SKM-1 (cell line): ENCODE measurements at regions not wholly inside any gene's neighbourhood (a gene's known extent, or its start where the extent isn't known, plus 50 kb on each side); places are given as distances from the start of the nearest gene placed in this dataset.

Source experiments
- DNase-seq: peaks from one replicate; lab custom pipeline; 2025; ENCODE audit not compliant: unreplicated experiment; lab: John Stamatoyannopoulos, UW

DNA sequence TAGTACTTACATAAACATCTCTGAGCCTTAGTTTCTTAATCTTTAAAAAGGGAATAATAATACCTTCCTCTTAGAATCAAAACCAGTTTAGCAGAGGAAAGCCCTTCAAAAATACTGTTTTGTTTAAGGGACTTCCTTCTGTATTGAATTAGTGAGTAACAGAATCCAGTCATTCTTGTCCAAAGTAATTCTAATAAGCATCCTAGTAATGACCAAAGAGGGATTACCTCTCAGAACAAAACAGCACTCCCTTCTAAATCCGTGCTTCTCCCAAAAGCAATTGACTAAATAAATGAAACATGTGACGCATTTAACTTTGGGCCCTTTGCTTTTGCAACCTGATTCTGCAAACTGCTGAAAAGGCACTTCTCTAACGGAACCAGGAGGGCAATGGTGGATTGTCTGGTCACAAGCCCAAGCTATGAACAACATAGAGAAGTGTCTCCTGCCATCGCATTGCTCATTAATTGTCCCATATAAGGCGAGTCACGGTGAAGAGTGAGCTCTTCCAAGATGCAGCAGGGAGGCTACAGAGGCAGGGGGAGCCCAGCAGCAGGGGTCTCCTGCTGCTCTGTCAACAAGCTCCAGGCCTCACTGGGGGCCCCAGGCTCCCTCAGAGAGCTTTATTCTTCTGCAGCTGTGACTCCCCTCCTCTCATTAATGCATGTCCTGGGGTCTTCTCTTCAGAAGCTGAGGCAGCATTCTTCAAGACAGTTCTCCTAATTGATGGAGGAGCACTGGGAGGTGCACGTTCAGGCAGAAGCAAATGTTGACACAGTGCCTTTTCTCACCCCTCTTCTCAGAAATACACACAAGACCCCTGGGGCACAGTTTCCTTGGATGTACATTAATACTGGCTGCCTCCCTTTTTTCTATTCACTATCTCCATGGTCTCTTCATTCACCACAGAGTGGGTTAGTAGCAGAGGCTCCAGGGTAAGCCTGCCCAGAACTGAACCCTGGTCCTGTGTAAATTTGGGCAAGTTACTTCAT is 419.6 kb upstream of the RASGEF1B start:
- no peak for DNase-seq

DNA sequence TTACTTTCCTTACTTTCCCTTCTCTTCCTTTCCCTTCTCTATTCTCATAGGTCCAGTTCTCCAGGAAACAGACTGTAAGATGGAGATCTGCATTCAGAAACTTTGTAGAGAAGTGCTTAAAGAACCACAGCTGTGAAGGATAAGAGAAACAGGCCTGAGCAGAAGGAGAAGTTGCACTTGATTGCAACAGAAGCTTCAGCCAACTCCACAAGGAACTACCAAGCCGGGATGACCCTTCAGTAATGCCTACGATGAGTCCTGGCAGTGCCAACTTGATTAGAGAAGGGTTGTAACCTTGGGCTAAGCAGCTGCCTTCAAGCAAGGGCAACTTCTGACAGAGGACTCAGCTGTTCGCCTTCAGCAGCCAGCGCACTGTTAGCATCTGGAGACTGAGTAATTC is 413.3 kb upstream of the RASGEF1B start:
- peak; percentile 72 for DNase-seq

DNA sequence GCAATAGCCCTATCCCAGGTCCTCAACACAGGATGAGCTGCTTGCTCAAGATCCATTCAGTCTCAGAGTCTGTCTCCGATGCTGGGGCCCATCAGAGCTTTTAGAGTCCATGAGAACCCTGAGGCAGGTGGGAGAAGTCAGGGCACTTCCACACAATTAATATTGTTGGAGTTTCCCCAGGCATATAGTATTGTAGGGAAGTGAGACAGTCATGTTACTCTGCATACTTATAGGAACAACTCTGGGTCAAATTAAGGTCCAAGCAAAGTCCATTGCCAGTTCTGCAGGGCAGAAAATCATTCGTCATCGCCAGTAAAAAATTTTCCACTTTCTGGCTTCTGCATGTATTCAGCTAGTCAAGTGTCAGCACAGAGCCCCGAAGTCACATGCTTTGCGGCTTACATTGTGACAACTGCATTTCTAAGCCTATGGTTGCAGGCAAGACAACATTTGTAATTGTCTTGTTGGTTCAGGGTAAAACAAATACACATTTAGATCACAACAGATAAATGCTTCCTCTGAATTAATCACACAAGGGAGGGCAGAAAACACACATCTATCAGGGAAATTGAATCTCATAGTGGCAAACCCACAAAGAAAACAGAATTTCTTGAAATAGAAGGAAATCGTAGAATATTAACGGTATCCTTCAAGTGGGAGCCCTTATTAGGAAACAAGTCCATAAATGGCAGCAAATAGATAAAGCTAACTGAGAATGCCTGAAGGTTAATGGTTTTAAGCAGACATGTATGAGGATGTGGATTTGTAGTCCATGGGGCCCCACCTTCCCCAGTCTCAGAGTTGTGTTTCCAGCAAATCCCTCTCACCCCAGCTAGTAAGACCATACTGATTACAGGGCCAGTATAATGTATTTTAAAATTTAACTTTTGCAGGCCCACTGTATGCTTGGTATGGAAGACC is 412.1 kb upstream of the RASGEF1B start:
- no peak for DNase-seq

DNA sequence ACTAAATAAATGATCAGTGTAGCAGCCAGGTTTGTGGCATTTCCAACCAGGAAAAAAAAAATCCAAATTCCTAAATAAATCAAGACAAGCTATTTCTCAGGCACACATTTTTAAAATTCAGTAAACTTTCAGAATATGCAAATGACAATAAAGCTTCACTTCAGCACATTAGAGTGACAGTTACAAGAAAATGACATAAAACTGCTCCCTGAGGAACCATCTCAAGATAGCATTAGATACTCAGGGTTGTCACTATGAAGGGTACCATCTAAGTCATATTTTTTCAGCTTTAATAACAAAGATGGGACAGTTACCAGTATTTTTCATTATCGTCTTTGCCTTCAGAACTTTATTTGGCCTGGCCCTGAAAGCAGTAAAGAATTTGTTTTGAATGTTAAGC is 411.3 kb upstream of the RASGEF1B start:
- no peak for DNase-seq

DNA sequence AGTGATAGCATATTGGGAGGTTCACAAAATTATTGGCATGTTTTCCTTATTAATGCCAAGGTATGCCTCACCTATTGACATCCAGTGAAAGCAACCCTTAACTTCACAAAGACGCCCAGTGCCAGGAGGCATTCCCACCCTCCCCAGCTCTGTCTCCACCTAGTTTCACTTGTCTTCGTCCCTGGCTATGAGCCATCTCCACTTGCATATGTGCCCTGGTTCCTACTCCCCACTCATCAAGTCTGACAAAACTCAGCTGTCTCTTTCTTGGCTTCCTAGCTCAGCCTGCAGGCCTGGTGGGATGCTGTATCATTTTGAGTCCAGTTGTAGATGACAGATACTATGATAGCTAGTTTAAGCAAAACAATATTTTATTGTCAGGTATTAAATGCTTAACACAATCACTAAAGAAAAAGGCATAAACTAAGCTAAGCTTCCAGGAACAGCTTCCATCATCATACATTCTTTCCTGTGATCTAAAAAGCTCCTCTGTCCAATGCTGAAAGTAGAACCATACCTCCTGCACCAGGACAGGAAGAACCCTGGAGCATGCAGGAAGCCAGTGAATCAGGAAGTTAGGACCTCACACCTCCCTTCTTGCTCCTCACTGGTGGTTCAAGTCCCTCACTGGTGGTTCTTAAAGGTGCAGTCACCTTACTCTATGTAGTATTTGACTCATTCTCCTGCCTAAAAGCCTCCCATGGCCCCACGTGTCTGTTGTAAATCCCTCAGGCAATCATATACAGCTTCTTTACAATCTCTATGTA is 410.3 kb upstream of the RASGEF1B start:
- no peak for DNase-seq

DNA sequence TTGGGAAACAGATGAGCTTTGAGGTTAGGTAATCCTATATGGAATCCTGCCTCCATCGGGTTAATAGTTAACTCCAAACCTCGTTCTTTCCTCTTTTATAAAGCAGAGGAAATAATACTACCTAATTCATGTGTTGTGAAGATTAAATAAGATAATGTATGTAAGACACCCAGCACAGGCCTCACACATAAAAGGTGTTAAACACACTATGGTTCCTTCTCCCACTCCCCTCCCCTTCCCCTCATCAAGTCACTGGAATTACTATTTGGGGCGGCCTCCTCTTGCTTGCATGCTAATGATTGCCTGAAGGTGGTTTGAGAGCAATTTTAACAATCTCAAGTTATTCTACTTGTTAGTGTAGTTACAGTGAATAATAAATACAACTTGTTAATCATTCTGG is 404.4 kb upstream of the RASGEF1B start:
- DNase-seq: no peak

DNA sequence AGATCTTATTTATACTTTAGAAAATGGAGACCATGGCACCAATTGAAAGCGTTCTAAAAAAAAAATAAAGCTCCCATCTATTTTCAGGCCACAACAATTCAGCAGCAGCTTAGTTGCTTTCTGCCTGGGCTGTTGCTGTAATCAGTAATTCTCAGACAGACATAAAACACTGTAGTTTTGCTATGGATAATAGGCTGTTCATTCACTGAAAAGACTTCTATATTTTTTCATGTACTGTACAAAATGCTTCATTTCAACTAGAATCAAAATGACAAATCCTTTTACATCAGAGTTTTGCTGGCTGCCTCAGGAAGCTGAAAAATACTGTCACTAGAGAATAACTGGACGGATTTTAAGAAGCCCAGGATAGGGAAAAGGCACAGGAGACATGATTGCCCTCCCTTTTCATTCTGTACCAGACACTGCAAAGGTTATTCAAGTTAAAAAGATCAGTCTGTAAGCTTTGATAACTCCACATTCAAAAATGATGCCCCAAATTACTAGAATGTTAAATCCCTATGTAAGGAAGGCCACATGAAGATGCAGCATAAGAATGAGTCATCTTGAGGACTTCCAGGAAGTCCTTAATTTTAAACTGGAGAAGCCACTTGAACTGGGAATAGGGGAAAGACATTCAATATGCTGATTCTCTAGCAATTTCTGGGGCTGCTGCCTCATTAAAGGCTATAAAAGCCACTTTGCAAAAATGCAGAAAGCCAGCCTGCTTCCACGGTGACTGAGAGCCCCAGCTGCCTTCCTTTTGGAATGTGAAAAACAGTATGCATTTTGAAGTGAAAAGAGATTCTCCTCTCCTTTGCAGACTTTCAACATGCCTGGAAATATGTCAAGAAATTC is 403.2 kb upstream of the RASGEF1B start:
- DNase-seq: no peak

DNA sequence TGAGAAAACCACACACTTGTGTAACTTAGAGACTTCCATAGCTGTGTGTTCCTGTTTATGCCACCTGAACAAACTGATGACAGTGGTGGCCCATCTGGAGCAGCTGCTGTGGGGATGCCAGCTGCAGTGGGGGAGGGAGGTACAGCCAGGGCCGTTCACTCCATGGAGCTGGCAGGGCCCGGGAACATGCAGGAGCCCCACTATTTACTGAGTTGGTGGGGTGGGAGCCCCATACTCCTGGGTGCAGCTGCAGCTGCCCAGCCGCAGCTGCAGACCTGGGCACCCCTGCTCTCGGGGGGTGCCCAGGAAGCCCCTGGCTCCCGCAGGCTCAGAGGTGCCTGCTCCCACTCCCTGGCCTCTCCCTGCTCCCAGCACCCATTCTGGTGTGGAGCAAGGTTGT is 398.6 kb upstream of the RASGEF1B start:
- DNase-seq: no peak

DNA sequence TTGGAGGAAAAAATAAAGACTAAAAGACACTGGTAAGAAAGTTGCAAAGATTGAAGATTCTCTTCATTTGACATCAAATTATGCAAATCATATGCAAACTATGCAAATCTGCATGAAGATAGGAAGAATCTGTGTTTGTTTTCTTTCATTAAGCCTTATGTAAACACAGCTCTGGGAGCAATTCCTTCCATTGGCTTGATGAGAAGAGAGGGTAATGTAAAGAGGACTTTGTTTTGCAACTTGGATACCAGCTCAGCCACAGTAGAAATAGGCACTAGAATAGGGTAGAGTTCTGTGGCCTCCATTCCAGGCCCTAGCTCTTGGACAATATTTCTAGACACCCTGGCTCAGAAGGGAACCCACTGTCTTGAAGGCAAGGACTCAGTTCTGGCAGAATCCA is 388.4 kb upstream of the RASGEF1B start:
- no peak for DNase-seq

DNA sequence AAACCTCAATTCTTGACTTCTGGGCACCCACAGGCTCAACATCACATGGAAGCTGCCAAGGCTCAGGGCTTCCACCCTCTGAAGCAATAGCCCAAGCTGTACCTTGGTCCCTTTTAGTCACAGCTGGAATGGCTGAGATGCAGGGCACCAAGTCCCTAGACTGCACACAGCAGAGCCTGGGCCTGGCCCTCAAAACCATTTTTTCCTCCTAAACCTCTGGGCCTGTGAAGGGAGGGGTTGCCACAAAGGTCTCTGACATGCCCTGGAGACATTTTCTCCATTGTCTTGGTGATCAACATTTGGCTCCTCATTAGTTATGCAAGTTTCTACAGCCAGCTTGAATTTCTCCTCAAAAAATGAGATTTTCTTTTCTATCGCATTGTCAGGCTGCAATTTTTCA is 382.7 kb upstream of the RASGEF1B start:
- DNase-seq: no peak

DNA sequence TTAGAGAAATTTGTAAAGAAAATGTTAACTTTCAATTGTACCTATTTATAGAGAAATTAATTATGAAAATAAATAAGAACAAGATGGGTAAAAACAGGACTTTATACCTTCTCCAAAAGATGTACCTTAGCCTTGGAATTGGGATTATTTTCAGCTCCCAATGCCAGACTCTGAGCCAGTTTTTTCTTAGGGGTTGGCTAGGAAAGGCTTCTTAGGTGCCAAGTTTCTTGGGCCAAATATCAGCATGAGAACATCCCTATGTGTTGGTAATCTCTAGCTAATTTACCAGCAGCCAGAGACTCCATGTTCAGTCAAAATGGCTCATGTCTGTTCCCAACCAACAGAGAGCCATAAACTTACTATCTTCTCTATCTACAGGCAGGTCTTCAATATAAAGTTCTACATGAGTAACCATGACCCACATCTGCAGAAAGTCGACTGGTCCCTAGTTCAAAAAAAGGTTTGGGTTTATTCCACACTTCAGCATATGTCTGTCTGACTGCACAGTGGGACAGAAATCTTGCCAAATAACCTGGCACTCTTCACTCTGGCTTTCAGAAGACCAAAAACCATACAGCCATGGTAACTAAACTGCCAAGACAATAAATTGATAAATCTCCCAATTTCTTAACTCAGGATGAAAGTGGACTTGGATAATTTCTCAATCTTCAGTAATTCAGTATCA is 380.5 kb upstream of the RASGEF1B start:
- no peak for DNase-seq

DNA sequence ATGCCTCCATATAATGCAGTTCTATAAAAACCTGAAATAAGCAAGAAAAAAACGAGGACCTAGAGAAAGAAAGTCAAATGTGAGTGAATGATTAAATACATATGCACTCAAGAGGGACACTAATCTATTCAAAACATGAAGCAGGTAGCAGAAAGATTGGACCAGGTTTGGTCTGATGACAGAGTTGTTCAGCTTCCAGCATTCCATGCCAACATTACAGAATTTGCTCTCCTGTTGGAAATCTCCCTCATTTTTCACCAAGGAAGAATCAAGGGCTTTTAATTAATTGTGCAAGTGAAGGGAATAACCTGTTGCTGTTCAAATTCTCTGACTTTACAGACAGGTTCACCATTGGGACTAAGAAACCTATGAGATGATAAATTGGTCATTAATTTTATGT is 379.0 kb upstream of the RASGEF1B start:
- no peak for DNase-seq

DNA sequence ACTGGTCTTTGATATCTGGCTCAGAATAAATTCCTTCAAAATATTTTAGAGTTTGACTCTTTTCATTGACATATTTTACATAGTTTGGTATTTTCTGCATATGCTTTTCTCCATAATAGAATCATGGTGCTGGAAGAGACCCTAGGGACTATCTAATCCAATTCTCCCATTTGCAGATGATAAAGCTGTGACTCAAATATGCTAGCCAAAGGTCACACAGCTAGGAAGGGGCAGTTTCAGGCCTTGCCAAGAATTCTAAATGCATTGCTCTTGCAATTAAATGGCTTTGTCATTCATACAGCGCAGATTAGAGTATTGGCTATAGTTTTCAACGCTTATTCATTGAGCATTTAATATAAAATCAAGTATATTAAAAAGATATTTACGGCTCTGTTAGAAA is 374.1 kb upstream of the RASGEF1B start:
- no peak for DNase-seq

DNA sequence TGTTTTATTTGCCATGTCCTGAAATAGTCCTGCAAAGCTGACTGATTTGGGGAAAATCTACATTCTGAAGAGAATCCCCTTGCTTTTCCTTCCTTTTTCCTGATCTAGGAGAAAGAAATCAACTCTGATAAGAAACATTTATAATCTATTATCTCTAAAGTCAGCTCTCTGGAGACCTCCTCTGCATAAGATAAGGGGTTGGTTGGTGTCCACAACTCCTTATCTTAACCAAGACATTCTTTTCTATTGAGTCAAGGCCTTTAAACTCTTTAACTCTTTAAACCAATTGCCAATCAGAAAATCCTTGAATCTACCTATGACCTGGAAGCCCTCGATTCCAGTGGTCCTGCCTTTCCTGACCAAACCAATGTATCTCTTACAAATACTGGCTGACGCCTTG is 373.6 kb upstream of the RASGEF1B start:
- no peak for DNase-seq

DNA sequence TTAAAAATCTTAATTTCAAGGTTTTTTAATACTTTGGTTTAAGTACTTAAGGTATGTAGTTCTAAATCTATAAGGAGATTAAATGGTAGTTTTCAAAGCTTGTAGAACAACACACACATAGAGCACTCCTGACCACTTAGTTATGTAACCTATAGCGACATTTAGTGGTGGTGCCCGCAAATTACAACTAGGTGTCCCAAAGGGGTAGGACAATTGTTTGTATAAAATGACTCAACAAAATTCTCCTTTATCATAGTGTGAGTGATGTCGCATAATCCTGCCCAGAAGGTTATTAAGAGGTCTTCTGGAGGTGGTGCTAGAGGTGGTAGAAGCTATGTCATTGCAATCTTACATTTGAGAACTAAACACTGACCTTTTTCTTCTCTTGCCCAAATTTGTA is 373.0 kb upstream of the RASGEF1B start:
- peak; percentile 73 for DNase-seq

DNA sequence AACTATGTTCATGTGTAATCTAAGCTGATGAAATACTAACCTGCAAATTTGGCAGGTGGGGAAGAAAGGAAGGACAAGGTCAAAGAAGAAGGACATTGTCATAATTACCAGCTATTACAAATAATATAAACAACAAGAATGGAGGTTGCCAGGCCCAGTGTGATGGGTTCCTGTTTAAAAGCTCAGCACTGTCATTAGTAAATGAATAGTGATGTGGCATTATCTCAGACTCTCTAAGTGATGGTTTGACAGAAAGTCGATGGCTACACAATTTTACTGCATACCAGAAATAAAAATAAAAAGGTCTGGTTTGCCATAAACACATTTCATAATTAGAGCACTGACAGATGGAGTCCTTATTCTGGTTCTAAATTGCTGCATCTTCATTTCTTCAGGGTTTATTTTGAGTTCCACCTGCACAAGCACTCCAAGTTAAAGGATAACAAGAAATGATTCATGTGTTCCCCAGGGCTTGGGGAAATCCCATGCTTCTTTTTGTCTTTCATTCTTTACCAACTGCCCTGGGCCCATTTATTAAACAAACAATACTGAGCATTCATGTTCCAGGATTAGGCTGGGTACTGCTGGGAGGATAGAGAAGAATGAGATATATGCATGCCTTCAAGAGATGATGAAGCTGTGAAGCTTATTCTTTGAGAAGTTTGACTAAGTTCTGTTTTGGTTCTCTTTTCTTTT is 367.8 kb upstream of the RASGEF1B start:
- DNase-seq: no peak

DNA sequence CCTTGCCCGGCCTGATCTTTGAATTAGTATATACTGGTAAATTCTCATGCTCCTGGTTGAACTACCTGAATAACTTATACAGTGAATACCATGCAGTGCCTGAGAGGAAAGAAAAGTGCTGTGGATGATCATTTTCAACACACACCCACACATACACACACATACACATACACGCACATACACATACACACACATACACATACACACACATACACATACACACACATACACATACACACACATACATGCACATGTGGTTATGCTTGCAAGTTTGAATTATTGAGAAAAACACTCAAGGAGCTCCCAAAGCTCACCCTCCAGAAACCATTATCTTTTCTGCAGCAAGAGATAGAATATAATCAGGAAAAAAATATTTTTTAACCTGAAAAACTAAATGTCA is 366.9 kb upstream of the RASGEF1B start:
- DNase-seq: no peak

DNA sequence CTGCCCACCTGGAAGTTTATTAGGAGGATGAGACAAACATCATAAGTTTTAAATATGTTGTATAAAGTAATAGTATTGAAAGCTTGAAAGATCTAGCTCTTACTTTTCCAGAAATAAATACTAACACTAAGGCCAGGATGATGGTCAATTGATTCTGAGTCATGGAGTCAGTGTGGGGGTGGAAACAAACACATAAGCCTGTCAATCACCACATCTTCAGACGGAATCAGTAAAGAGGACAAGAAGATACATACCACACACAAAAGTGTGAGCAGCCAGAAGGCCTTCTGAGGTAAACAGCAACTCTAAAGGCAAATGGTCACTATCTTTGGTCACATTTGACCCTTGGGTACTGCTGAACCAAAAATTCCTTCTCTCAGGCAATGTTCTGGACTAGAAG is 365.0 kb upstream of the RASGEF1B start:
- DNase-seq: no peak

DNA sequence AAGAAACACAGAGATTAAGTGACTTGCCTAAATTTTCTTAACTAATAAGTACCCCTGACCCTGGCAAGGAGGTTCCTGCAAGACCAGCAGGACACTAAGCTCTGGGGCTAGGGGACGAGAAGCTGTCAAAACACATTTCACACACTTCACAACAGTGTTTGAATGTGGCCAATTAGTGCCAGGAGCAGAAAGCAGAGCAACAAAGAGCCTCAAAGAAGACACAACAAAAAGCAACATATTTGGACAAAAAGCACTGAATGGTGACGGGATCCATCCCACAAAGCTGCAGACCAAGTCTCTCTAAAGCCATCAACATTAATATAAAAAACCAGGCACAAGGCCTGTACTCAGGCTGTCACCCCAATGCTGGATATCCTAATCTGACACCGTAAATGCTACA is 361.9 kb upstream of the RASGEF1B start:
- no peak for DNase-seq
